ENCODE measurements at regions not wholly inside any gene's neighbourhood (a gene's known extent, or its start where the extent isn't known, plus 50 kb on each side); places are given as distances from the start of the nearest gene placed in this dataset.
A peak's percentile ranks its signal among the peaks of the same experiment; 100 is the strongest.

DNA sequence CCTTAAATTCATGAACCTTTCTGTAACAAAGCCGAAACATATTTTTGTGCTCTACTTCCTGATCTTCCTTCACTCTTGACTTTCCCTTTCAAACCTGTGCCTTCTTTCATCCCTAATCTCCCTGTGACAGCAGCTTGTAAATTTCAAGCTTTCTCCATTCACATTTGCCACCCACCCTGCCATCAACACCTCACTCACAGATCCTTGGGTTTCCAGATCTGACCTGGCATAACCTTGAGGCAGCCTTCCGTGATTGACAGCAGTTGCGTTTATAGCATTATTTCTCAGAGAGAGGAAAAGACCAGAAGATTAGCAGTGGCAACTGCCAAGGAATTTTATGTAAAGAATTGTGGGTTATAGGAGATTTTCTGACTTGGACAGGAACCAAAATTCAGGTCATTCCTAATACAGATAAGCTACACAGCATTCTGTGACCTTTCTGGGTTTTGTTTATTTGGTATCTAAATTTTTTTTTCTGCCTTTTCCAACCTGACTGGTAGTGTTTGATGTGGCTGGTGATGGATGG, 260.0 kb downstream of the NR2F1-AS1 start:
- DNase-seq, result no peak

GRCh38 chr5:93313672-93314071, 267.3 kb downstream of the NR2F1-AS1 start:
- no peak for DNase-seq

- DNase-seq, result no peak
Measured at GRCh38 chr5:93311881-93312280, 269.1 kb downstream of the NR2F1-AS1 start.

DNA sequence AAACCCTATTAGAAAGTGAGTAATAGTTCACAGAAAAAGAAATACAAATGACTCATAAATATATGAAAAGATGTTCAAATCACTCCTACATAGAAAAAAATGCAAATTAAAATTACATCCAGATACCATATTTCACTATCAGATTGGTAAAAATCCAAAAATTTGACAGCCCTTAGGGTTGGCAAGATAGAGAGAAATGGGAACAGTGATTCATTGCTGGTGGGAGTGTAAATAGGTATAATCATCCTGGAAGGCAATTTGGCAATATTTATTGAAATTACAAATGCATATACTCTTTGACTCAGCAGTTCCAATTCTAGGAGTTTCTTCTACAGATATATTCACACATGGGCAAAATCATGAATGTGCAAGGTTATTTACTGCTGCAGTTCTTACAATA, 273.5 kb downstream of the NR2F1-AS1 start:
- peak in 1 of 3 donors; percentile 43 for DNase-seq

- peak in 1 of 3 donors; percentile 34 for DNase-seq
Measured at GRCh38 chr5:93305984-93306383, 275.0 kb downstream of the NR2F1-AS1 start.

DNA sequence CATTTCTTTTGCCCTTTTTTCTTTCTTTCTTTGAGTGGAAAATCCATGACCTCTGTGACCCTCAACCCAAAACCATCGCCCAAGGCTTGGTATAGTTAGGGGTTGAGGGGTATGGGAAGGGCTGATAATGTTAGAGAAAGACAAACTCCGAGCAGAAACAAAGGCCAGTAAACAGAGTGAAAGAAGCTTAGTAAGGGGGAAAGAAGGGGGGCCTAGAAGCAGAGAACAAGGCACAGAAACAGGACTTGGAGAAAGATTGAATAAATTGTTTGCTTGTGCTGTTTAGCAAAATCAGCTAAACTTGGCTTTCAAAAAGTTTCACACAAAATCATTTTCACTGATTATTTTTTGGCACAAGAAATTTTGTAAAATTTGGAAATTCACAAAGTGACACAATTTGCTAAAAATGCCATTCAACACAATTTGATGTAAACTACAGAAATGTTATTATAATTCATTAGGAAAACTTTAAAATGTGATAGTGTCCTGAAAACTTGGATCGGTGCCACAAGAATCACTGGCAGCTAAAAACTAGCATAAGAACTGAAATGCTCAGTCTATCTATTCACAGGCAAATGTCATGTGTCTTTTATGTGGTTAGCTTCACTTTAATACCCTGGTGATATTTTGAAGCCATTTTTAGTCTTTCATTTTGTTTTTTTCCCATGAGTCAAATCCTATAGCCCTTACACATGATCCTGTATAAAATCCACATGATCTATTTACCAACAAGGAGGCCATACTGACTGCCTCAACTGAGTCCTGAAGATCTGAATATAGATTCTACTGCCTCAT, 276.4 kb downstream of the NR2F1-AS1 start:
- DNase-seq, result peak in 2 of 3 donors; percentile 12 to 40

DNA sequence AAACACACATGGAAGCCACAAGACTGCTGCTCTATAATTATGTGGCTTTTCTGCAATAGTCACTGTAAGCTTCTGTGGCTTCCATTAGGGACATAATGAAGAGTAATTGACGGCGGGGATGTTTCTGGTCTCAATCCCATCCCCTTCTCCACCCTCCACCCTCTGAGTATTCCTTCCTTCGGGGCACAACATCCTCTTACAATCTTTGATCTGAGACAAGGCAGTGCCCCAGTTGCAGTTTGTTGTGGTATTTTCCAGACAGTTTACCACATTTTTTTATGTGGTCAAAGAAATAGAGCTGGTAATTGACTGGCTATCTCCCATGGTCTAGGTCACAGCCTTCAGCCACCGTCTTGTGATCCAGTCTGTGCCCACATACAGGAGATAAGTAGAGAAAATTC, 277.7 kb downstream of the NR2F1-AS1 start:
- no peak for DNase-seq

DNA sequence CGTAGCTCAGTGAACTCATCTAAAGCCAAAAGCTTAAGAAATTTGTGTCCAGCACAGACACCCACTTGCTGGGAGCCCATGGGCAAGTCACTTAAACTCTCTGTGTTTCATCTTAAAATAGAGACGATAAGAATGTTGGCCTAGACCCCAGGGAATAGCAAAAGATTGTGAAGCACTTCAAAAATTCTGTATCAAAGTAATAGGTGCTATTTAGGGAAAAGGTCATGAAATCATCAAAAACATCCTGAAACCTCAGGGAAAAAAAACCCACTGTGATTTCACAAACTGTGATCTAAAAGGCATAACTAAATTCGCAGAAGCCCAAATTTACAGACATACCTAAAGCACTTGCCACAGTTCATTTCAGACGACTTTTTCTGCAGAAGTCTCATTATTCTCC, 278.3 kb downstream of the NR2F1-AS1 start:
- no peak for DNase-seq

GRCh38 chr5:93300945-93301344, 280.1 kb downstream of the NR2F1-AS1 start:
- no peak for DNase-seq

DNA sequence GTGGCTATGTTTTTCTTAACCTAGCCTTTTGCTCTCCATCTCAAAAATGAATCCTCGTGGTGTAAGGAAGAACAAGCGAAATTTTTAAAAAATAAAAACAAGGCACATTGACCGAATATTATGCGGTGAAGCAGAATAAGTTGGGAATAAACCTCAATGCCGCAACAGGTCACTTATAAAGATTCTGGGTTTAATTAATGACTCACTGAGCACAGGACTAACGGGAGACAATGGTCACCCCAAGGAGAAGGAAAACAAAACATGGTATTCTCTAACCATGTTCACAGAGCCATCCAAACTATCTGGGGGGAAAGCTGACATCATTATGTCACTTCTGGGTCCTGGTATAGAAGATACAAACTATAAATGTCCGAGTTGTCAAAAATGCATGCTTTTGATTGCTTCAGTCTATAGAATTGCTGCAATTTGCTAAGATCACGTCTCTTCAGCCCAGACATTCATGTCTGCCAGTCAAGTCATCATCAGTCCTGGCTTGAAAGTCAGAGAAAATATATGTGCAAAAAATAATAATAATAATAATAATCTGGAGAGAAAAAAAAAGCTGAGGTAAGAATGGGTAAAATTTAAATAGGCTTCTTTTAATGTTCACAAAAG, 280.6 kb downstream of the NR2F1-AS1 start:
- no peak for DNase-seq

- no peak for DNase-seq
Measured at GRCh38 chr5:93299681-93300308, 281.2 kb downstream of the NR2F1-AS1 start.

DNA sequence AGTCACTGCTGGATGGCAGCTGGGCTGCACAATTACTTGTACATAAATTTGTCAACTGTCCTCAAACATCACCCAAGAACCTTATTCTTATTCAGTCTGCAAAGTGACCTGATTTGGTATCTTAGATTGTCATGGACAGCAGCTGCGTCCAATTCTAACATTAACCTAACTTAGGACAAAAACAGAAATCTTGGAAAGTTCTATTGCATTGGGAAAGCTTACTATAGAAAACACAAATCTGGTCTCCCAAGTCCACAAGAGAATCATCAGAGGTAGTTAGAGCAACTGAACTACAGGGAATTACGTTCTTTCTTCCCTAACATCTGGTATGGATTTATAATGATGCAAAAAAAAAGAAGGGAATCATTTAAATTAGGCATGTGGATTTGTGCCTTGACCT, 283.9 kb downstream of the NR2F1-AS1 start:
- peak in 1 of 3 donors; percentile 43 for DNase-seq

- DNase-seq, result no peak
Measured at GRCh38 chr5:93296338-93296737, 284.7 kb downstream of the NR2F1-AS1 start.

- DNase-seq, result no peak
Measured at GRCh38 chr5:93294996-93295395, 286.0 kb downstream of the NR2F1-AS1 start.

- no peak for DNase-seq
Measured at GRCh38 chr5:93294199-93294598, 286.8 kb downstream of the NR2F1-AS1 start.

DNA sequence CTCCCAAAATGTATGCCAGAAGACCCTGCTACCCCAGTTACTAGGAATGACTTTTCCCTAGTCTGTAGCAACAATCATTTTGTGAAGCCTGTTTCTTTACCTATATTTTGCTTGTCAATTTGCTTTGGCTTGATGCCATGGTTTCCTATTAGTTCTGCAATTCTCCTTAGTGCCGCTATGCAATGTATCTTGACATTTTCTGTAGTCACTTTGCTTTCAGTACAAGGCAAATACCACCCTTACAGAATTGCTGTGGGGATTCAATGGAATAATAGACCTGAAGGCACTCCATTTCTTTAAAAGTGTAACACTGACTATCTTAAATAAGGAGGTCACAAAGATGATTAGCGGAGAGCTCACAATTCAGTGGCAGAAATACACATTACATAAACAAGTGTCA, 291.1 kb downstream of the NR2F1-AS1 start:
- no peak for DNase-seq

DNA sequence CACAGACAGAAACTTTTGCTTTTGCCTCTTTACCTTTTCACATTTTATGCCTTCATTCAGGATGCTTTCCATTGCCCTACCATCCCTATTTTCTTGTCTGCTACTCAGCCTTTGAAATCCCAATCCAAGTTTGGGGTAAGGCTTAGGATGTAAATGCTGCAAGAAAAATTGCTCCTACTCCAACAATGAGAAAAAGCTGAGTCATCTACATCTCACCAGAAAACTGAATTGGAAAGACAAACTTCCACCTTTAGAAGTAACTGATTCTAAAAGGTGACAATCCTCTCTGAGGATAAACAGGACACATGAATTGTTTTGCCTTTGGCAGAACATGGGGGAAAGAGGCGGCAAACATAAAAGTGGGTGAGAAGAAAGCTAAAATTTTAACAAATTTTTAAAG, 295.6 kb downstream of the NR2F1-AS1 start:
- DNase-seq, result no peak

- no peak for DNase-seq
Measured at GRCh38 chr5:93281980-93282772, 298.8 kb downstream of the NR2F1-AS1 start.

- no peak for DNase-seq
Measured at GRCh38 chr5:93280518-93280917, 300.5 kb downstream of the NR2F1-AS1 start.

GRCh38 chr5:93279296-93279963, 301.6 kb downstream of the NR2F1-AS1 start:
- DNase-seq, result no peak

DNA sequence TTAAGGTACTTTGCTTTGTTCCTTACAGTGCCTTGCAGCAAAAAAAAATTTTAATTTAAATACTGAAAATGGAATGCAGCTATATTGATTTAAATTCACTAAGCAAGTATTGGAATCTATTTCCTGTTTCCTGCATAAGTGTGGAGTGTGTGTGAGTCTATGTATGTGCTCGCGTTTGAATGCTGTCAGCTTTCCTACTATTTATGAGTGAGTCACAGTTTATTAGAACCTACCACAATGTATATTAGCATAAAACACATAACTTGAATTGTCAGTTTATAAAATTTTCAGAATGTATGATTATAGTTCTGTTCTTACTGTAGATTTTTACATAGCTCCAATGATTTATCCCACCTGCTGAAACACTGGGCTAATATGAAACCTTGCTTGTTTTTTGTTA, 302.1 kb downstream of the NR2F1-AS1 start:
- no peak for DNase-seq

Data from muscle of back (tissue), 3 donors.